HS-27A (cell line): ENCODE measurements at regions not wholly inside any gene's neighbourhood (a gene's known extent, or its start where the extent isn't known, plus 50 kb on each side); places are given as distances from the start of the nearest gene placed in this dataset.
A peak's percentile ranks its signal among the peaks of the same experiment; 100 is the strongest.
"Not testable (repeated sequence)": the region's sequence is repeated elsewhere in the genome, so short reads cannot be mapped to it uniquely, and the experiment has no call there.

Experiments
- DNase-seq: peaks from one replicate; pipeline ENCODE4 v3.0.0-alpha.2; 2012; ENCODE audit warnings: low read depth, missing footprints

DNA sequence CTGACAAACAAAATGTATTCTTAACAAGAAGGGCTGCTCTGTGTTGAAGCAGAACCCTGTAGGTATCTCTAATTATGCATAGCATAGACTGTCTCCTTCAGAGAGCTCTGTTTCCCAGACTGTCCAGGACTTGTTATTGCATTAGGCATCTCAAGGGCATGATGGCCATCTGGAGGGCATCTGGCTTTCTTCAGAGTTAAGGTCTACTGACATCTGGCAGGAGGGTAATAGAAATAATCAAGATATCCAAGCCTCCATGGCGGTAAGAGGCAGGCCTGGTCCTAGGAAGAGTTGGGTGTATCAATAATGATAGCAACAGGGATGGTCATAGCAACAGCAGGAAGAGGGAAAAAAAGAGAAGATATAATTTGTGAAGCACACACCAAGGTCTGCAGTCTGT lies 161.2 kb downstream of the TTC8 start:
- DNase-seq, result no peak

GRCh38 chr14:88986146-88986841 lies 161.8 kb downstream of the TTC8 start:
- DNase-seq, result peak; percentile 47

- DNase-seq, result not testable (repeated sequence)
Measured at GRCh38 chr14:88986908-88987307, 162.5 kb downstream of the TTC8 start.

DNA sequence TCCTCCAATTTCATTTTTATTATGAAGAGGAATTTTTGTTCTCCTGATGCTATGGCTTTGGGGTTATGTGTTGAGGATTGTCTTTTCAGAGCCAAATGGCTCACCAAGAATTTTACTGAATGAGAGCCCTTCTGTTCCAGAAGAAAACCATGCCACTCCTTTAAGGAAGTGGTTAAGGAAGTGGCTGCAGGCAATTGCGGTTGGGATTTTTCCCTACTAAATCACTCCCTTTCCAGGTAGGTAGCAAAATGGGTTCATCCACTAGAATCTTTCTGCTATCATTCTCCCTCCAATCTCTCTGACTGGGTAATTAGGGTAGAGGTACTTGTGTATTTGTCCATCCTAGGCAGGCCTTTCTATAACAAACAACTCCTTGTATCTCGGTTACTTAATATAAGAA lies 163.1 kb downstream of the TTC8 start:
- no peak for DNase-seq

DNA sequence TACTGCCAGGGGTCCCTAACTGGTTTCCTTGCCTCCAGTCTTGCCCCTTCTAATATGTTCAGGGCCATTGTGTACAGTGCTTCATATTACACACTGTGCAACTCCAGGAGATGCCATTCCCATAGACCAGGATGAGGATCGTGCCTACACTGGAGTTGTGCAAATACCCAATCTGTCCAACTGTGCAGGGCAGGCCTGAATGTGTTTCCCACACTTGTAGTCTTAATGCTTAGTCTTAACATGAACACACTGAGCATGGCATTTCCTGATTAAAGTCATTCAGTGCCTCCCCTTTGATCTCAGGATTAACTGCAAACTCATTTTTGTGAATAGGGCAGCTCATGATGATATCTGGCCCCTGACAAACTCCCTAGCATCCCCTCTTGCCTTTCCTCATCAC lies 165.5 kb downstream of the TTC8 start:
- DNase-seq, result no peak

- no peak for DNase-seq
Measured at GRCh38 chr14:88990856-88991255, 166.4 kb downstream of the TTC8 start.

DNA sequence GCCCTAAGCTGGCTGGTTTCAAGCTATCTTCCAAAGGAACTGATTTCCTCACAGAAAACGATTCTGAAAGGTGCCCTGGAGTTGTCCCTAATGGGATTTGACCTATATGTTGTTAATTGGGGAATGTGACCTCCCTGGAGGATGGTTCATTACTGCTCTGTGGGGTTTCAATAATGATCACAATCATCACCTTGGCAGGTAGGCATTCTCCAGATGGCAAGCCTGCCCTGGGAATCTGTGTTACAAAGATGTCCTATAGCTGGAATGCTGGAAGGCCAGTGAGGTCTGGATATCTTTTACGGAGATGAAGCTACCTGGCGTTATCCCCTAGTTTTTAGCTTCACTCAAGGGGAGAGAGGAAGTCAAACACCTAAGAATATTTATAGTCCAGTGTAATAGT lies 167.6 kb downstream of the TTC8 start:
- DNase-seq, result no peak

GRCh38 chr14:88993946-88994345 lies 169.5 kb downstream of the TTC8 start:
- no peak for DNase-seq

DNA sequence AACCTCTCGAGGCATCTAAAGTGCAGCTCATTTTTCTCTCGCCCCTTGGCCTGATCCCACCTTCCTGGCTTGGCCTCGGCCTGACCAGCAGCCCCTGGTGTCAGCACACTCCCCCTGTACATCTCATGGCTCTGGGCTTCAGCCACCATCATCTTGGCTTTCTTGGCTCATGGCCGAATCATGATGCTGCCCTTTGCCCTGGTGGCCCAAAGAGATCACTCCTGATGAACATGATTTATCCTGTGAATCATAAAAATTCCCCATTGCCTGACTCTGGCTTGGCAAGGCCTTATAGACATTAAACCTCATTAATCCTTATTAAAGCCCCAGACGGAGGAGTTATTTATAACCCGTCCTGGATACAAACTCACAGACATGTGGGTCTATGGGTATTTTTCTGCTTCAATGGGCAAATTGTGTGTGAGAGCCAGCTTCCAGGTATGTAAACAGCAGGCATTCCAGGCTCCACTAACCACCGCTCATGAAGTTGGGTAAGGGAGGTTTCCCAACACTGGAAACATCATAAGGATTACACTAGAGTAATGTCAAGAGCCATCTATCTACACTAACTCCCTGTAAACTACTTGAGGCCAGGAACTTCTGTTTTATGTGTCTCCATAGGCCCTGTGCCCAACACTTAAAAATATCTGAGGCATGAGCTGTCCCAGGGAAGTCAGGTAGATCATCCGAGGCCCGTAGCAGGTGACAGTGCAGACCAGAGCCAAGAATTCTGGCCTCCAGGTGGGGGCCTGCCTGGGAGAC lies 171.2 kb downstream of the TTC8 start:
- DNase-seq, result no peak

- no peak for DNase-seq
Measured at GRCh38 chr14:88998027-88998426, 173.6 kb downstream of the TTC8 start.

- DNase-seq, result no peak
Measured at GRCh38 chr14:88999137-88999536, 174.7 kb downstream of the TTC8 start.

DNA sequence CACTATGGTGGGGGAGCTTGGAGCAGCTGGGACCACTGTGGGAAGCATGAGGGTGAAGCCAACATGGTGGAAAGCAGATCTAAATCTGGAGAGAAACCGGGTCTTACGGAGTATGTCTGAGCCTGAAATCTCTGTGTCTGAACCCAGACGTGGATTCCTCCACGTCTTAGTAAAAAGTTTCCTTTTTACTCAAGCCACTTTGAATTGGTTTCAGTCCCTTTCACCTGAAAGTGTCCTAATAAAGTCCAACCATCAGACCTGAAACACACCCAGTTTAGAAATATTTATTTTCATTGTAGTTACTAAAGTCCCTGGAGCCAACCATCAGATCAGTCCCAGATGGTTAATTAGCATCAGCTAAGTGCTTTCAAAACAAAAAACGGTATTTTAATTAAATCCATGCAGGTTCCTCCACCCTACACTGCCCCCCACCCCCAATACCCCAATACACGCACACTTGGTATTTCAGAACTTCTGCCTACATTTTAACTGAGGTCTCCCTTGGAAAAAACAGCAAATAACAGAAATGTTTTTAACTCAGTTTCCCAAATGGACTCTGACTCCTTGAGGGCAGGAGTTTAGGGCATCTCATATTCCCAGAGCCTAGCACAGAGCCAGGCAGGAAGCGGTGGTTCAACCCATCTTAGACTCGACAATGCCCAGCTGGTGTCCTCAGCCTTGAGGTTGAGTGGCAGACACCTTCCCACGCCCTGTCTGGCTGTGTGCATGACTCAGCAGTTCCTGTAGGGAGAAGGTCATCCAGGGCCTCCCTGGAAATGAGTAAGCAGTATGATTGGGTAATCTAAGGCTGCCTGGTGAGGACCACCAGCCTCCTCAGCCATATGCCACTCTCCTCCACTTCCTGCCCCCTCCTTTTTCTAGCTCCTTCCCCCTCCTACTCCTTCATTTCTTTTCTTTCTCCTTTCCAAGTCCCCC lies 175.8 kb downstream of the TTC8 start:
- peak; percentile 48 for DNase-seq

DNA sequence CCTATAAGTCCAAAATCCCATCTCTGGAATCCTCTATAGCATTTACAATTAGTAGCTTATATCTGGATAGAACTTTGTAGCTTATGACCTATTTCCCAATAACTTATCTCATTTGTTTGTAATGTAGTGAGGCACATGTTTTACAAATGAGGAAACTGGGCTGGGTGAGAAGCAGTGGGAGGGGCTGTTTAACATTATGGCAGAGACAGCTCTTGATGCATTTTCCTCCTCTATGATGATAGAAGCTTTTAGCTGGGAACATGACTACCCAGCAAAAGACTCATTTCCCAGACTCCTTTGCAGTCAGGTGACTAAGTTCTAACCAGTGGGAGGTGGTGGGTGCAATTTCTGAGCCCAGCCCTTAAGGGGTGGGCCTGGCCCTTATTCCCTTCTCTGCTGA lies 179.7 kb downstream of the TTC8 start:
- no peak for DNase-seq

DNA sequence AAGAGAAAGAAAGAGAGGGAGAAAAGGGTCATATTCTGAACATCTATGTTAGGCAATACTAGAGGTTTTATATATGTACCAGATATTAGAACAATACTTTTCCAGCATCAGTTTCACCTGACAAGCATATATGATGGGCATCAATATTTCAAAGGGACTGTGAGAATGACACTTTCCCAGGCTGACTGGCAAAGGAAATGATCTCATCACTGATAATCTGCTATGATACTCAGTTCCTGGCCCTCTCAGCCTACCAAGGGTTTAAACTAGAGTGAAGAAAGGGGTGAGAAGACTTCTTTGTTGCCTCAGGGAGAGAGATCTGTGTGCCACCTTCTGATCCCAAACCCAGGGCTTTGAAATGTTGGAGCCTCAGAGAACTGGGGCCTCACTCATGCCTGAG lies 183.5 kb downstream of the TTC8 start:
- no peak for DNase-seq

DNA sequence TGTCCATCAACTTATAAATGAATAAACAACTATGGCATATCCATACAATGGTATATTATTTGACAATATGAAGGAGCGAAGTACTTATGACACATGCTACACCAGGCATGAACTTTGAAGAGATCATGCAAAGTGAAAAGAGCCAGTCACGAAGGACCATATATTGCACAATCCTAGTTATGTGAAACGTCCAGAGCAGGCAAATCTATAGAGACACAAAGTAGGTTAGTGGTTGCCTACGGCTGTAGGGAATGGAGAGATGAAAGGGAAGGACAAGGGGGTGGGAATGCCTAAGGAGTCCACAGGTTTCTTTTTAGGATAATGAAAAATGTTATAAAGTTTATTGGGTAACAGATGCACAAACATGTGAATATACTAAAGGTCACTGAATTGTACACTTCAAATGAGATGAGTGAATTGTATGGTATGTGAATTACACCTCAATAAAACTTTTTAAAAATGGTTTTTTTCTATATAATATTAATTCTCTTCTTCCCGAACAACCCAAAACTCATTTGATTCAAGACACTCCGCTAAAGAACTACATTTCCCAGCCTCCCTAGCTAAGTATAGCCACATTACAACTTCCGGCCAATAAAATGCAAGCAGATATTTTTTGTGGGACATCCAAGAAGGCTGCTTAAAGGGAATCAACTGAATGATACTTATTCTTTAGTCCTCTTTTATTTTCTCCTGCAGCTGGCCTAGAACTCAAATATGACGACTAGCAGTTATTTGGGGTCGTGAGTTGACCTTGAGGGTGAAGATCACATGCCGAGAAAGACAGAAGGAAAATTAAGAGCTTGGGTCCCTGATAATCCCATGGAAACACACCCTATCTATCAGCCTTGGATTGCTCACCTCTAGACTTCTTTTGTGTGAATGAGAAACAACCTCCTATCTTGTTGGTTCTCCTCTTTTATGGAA lies 187.2 kb downstream of the TTC8 start:
- no peak for DNase-seq

- no peak for DNase-seq
Measured at GRCh38 chr14:89012282-89013097, 188.0 kb downstream of the TTC8 start.

DNA sequence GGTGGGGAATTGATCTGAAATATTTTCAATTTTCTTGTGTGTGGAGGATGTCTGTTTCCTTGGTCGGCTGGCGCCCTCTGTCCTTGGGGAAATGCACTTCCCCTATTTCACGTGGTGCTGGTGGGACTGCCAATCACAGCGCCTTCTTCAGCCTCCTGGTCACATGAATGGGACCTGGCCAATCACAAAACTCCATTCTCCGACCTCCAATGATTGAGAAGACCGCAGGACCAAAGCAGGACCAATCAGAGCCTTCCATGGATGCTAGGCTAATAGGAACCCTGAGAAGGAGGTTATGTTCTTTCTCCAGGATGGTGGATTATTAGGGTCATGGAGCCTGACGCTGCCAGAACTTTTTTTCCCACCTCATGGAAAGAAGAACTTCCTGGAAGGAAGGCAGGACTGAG lies 188.7 kb downstream of the TTC8 start:
- DNase-seq, result peak; percentile 24

DNA sequence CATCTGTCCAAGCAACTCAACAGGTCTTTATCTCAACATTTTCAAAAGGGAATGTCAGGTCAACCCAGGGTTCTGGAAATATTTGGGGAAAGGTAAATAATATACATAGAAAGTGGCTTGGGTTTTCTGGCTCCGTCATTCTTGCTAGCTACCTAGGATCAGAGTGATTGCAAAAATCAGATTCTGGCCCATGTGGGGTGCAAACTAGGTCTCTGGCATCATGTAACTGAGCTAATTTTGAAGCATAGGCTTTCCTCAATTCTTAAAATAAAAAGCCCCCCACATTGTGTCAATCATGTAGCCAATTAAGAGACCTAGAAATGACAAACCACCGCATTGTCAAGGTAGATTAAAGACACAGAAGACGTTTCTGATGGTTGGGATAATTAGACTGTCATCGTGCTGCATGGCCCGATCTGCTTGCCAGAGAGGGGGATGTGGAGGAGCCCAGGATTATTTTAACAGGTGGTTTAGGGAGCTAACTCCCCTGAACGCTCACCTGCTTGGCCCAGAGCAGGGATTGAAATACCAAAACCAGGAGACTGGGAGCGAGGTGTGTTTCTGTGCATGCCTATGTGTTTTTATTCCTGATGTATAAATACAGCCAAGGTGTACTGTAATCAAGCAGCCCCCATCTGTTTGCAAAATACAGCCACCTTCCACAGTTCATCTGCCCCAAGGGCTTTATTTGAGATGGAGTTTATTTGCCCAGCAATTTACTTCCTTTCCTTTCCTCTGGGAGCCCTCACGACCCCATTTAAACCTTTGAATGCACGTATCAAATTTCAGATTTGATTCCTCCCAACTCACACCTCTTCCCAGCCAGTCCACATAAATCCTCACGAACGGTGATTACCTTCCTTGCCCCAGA lies 189.5 kb downstream of the TTC8 start:
- DNase-seq, result no peak

- DNase-seq, result no peak
Measured at GRCh38 chr14:89014569-89014850, 190.1 kb downstream of the TTC8 start.

DNA sequence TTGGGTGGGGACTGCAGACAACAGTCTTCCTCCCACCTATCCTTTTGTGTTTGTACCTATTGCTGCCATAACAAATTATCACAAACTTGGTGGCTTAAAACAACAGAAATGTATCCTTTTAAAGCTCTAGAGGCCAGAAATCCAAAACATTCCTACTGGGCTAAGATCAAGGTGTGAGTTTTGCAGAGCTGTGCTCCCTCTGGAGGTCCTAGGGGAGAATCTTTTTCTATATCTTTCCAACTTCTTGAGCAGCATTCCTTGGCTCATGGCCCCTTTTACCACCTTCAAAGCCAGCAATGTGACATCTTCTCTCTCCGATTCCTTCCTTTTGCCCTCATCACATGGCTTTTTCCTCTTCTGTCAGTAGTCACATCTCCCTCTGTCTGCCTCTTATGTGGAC lies 190.6 kb downstream of the TTC8 start:
- DNase-seq, result no peak
